ENCODE measurements at regions not wholly inside any gene's neighbourhood (a gene's known extent, or its start where the extent isn't known, plus 50 kb on each side); places are given as distances from the start of the nearest gene placed in this dataset.
"Not testable (repeated sequence)": the region's sequence is repeated elsewhere in the genome, so short reads cannot be mapped to it uniquely, and the experiment has no call there.

- Mint-ChIP-seq H3K4me3 (no peak overlapping the region), H3K27me3 (no peaks in the 10 kb centered on the region), H3K9me3 (no peaks in the 10 kb centered on the region), H3K36me3 (peaks cover 1% of the 10 kb centered on the region), H3K4me1 (peaks cover 21% of the 10 kb centered on the region), H3K27ac (peak overlapping the region; percentile 41)
These were observed 78.2 kb downstream of the MSL3 start for GRCh38 chrX:11836284-11836683.

GRCh38 chrX:11837437-11837836 lies 79.4 kb downstream of the MSL3 start:
- no peak overlapping the region for H3K27ac Mint-ChIP-seq
- H3K27me3 Mint-ChIP-seq, result no peaks in the 10 kb centered on the region
- no peaks in the 10 kb centered on the region for H3K9me3 Mint-ChIP-seq
- no peak overlapping the region for H3K4me3 Mint-ChIP-seq
- H3K36me3 Mint-ChIP-seq, result peaks cover 1% of the 10 kb centered on the region
- peaks cover 21% of the 10 kb centered on the region for H3K4me1 Mint-ChIP-seq

GRCh38 chrX:11864171-11864570 lies 106.1 kb downstream of the MSL3 start:
- H3K4me3 Mint-ChIP-seq, result no peak overlapping the region
- no peak overlapping the region for H3K27ac Mint-ChIP-seq
- no peaks in the 10 kb centered on the region for H3K9me3 Mint-ChIP-seq
- H3K27me3 Mint-ChIP-seq, result no peaks in the 10 kb centered on the region
- no peaks in the 10 kb centered on the region for H3K36me3 Mint-ChIP-seq
- H3K4me1 Mint-ChIP-seq, result no peaks in the 10 kb centered on the region

- H3K4me3 Mint-ChIP-seq, result no peak overlapping the region
- H3K9me3 Mint-ChIP-seq, result no peaks in the 10 kb centered on the region
- H3K27ac Mint-ChIP-seq, result no peak overlapping the region
- H3K27me3 Mint-ChIP-seq, result no peaks in the 10 kb centered on the region
- no peaks in the 10 kb centered on the region for H3K4me1 Mint-ChIP-seq
- H3K36me3 Mint-ChIP-seq, result no peaks in the 10 kb centered on the region
These were observed 109.7 kb downstream of the MSL3 start for GRCh38 chrX:11867610-11868345.

GRCh38 chrX:11870789-11871188 lies 112.8 kb downstream of the MSL3 start:
- Mint-ChIP-seq H3K4me1 (no peaks in the 10 kb centered on the region), H3K27me3 (no peaks in the 10 kb centered on the region), H3K27ac (no peak overlapping the region), H3K4me3 (no peak overlapping the region), H3K9me3 (no peaks in the 10 kb centered on the region), H3K36me3 (no peaks in the 10 kb centered on the region)

GRCh38 chrX:11881485-11882170 lies 123.6 kb downstream of the MSL3 start:
- no peaks in the 10 kb centered on the region for H3K27me3 Mint-ChIP-seq
- H3K4me3 Mint-ChIP-seq, result no peak overlapping the region
- no peak overlapping the region for H3K27ac Mint-ChIP-seq
- H3K4me1 Mint-ChIP-seq, result no peaks in the 10 kb centered on the region
- H3K9me3 Mint-ChIP-seq, result no peaks in the 10 kb centered on the region
- H3K36me3 Mint-ChIP-seq, result no peaks in the 10 kb centered on the region

GRCh38 chrX:11886745-11887144 lies 128.7 kb downstream of the MSL3 start:
- no peak overlapping the region for H3K4me3 Mint-ChIP-seq
- no peaks in the 10 kb centered on the region for H3K27me3 Mint-ChIP-seq
- H3K9me3 Mint-ChIP-seq, result no peaks in the 10 kb centered on the region
- no peaks in the 10 kb centered on the region for H3K36me3 Mint-ChIP-seq
- H3K4me1 Mint-ChIP-seq, result no peaks in the 10 kb centered on the region
- no peak overlapping the region for H3K27ac Mint-ChIP-seq

- Mint-ChIP-seq H3K9me3 (no peaks in the 10 kb centered on the region), H3K27ac (no peak overlapping the region), H3K27me3 (no peaks in the 10 kb centered on the region), H3K36me3 (no peaks in the 10 kb centered on the region), H3K4me3 (no peak overlapping the region), H3K4me1 (no peaks in the 10 kb centered on the region)
These were observed 129.1 kb downstream of the MSL3 start for GRCh38 chrX:11887175-11887574.

- H3K4me3 Mint-ChIP-seq, result no peak overlapping the region
- no peak overlapping the region for H3K27ac Mint-ChIP-seq
- no peaks in the 10 kb centered on the region for H3K36me3 Mint-ChIP-seq
- no peaks in the 10 kb centered on the region for H3K27me3 Mint-ChIP-seq
- H3K4me1 Mint-ChIP-seq, result no peaks in the 10 kb centered on the region
- H3K9me3 Mint-ChIP-seq, result no peaks in the 10 kb centered on the region
These were observed 130.4 kb downstream of the MSL3 start for GRCh38 chrX:11888421-11888820.

- Mint-ChIP-seq H3K36me3 (no peaks in the 10 kb centered on the region), H3K27me3 (no peaks in the 10 kb centered on the region), H3K9me3 (no peaks in the 10 kb centered on the region), H3K27ac (no peak overlapping the region), H3K4me3 (no peak overlapping the region), H3K4me1 (no peaks in the 10 kb centered on the region)
These were observed 131.8 kb downstream of the MSL3 start for GRCh38 chrX:11889791-11890190.

GRCh38 chrX:11890836-11891514 lies 132.9 kb downstream of the MSL3 start:
- Mint-ChIP-seq H3K27ac (no peak overlapping the region), H3K4me3 (no peak overlapping the region), H3K4me1 (no peaks in the 10 kb centered on the region), H3K36me3 (no peaks in the 10 kb centered on the region), H3K27me3 (no peaks in the 10 kb centered on the region), H3K9me3 (no peaks in the 10 kb centered on the region)

- H3K4me3 Mint-ChIP-seq, result no peak overlapping the region
These were observed 136.1 kb downstream of the MSL3 start for GRCh38 chrX:11893933-11894710.

GRCh38 chrX:11899091-11899490 lies 141.1 kb downstream of the MSL3 start:
- Mint-ChIP-seq H3K27me3 (no peaks in the 10 kb centered on the region), H3K9me3 (no peaks in the 10 kb centered on the region), H3K4me3 (no peak overlapping the region), H3K27ac (no peak overlapping the region), H3K4me1 (no peaks in the 10 kb centered on the region), H3K36me3 (no peaks in the 10 kb centered on the region)

More at GRCh38 chrX:11893933-11894710, 136.1 kb downstream of the MSL3 start:
- H3K27me3 Mint-ChIP-seq, result no peaks in the 10 kb centered on the region
- no peak overlapping the region for H3K27ac Mint-ChIP-seq
- no peaks in the 10 kb centered on the region for H3K4me1 Mint-ChIP-seq
- H3K9me3 Mint-ChIP-seq, result no peaks in the 10 kb centered on the region
- H3K36me3 Mint-ChIP-seq, result no peaks in the 10 kb centered on the region

GRCh38 chrX:11905933-11906332 lies 147.9 kb downstream of the MSL3 start:
- not testable (repeated sequence) for H3K4me3 Mint-ChIP-seq, H3K4me1 Mint-ChIP-seq, H3K9me3 Mint-ChIP-seq, H3K27ac Mint-ChIP-seq, H3K27me3 Mint-ChIP-seq, H3K36me3 Mint-ChIP-seq

- no peak overlapping the region for H3K4me3 Mint-ChIP-seq
- peaks cover 8% of the 10 kb centered on the region for H3K4me1 Mint-ChIP-seq
- no peaks in the 10 kb centered on the region for H3K27me3 Mint-ChIP-seq
- peaks cover 1% of the 10 kb centered on the region for H3K36me3 Mint-ChIP-seq
- H3K27ac Mint-ChIP-seq, result peak overlapping the region; percentile 35
- H3K9me3 Mint-ChIP-seq, result no peaks in the 10 kb centered on the region
These were observed 150.3 kb downstream of the MSL3 start for GRCh38 chrX:11908371-11908770.

All from activated naive CD4-positive, alpha-beta T cell treated with anti-CD3 and anti-CD28 coated beads, Interleukin-2, amount 50 U/mL, for 24 hours (primary cell).